ENCODE measurements at regions not wholly inside any gene's neighbourhood (a gene's known extent, or its start where the extent isn't known, plus 50 kb on each side); places are given as distances from the start of the nearest gene placed in this dataset.

DNA sequence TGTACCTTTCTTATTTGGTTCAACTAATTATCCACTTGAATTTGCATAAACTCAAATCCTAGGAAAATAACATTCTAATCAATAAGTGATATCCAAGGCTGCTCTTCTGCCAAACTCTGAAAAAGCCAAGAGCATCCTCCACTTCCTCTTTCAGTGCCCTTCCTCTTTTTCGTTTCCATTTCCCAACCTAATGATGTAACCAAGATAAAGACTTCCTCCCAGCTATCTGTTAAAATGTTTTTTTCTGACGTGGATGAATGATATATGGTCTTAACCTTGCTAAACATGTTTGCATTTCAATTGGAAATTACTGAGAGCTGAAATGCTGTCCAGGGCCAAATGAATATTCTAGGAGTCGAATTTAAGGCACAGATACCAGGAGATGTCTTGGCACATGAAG lies 459.5 kb upstream of the PDE3A start:
- DNase-seq (ENCODE audit: low read depth) = no peak
- H3K4me3 ChIP-seq (ENCODE audit: low read depth, low read length) = no peak overlapping the region
- TF ChIP-seq, protein P1, sequence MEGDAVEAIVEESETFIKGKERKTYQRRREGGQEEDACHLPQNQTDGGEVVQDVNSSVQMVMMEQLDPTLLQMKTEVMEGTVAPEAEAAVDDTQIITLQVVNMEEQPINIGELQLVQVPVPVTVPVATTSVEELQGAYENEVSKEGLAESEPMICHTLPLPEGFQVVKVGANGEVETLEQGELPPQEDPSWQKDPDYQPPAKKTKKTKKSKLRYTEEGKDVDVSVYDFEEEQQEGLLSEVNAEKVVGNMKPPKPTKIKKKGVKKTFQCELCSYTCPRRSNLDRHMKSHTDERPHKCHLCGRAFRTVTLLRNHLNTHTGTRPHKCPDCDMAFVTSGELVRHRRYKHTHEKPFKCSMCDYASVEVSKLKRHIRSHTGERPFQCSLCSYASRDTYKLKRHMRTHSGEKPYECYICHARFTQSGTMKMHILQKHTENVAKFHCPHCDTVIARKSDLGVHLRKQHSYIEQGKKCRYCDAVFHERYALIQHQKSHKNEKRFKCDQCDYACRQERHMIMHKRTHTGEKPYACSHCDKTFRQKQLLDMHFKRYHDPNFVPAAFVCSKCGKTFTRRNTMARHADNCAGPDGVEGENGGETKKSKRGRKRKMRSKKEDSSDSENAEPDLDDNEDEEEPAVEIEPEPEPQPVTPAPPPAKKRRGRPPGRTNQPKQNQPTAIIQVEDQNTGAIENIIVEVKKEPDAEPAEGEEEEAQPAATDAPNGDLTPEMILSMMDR (IDR thresholded peaks at IDR 0.05; ENCODE audit: insufficient read depth, low read depth, low read length) = no peak

DNA sequence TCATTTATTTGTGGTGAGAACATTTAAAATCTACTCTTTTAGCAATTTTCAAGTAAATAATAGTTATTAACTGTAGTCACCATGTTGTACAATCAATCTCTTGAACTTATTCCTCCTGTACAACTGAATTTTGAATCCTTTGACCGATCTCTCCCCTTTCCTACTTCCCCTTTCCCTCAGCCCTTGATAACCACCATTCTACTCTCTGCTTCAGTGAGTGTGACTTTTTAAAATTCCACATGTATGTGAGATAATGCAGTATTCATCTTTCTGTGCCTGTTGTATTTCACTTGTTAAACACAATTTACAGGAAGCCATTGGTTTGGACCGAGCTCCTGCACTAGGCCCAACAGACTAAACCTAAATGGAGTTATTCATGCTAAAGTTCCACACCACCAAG lies 458.9 kb upstream of the PDE3A start:
- TF ChIP-seq, protein P1 (IDR thresholded peaks at IDR 0.05; ENCODE audit: insufficient read depth, low read depth, low read length) = no peak

DNA sequence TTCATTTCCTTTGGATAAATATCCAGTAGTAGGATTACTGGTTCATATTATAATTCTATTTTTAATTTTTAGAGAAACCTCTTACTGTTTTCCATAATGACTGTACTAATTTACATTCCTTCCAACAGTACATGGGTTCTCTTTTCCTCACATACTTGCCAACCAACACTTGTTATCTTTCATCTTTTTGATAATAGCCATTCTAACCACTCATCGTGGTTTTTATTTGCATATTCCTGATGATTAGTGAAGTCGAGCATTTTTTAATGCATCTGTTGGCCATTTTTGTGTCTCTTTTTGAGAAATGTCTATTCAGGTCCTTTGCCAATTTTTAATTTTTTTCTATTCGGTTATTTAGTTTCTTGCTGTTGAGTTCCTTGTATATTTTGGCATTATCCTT lies 457.7 kb upstream of the PDE3A start:
- TF ChIP-seq, protein P1 (IDR thresholded peaks at IDR 0.05; ENCODE audit: insufficient read depth, low read depth, low read length) = no peak
- no peak overlapping the region for H3K4me3 ChIP-seq (ENCODE audit: low read depth, low read length)
- no peak for DNase-seq (ENCODE audit: low read depth)

More for the DNA sequence above, 458.9 kb upstream of the PDE3A start:
- DNase-seq (ENCODE audit: low read depth) = no peak
- H3K4me3 ChIP-seq (ENCODE audit: low read depth, low read length) = no peak overlapping the region

DNA sequence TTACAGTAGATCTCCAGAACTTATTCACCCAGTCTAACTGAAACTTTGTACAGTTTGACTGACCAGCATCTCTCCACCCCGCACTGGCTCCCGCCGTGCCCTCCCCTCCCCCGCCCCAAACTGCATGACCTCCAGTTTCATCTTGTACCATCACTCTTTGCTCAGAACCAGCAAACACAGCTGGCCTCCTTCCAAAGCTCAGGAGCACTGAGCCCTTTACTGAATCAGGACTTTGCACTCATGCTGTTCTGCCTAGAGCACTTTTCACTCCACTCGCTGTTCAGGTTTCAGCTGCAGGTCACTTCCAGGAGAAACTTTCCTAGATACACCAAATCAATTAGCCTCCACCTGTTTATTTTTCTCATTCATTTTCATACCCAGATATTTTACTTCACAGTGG lies 455.3 kb upstream of the PDE3A start:
- TF ChIP-seq, protein P1 (IDR thresholded peaks at IDR 0.05; ENCODE audit: insufficient read depth, low read depth, low read length) = no peak
- H3K4me3 ChIP-seq (ENCODE audit: low read depth, low read length) = no peak overlapping the region

DNA sequence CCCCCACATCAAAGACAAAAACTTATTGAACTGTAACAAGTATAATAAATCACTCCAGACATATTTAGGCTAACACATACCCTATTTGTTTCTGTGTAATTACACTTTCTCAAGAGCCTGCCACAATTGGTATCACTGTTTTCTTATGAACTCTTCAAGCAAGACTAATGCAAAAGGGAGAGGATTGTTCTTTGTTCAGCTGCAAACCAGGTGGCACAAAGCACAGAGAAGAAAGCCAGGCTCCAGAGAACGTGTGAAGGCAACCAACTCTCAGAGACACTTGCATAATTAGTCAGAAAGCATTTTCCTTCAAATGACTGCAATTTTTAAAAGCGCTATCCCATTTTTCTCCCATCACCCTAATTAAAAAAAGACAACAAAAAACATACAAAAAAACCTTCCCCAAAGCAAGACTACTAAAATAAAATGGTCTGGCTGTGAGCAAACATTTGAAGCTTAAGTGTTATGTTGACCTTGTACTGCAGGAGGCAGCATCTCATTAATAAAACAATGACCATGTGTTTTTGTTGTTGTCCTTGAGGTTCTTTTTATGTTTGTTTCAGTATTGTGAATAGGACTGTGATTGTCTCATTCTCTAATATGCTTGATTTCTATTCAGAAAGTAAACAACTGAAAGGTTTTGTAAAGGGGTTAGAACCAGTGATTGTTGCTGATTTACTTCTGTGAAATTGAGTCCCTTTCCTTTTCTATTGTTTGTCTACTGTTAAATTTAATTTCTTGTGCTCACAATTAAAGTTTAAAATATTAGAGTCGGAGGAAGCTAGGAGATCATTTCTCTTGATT lies 452.7 kb upstream of the PDE3A start:
- TF ChIP-seq, protein P1 (IDR thresholded peaks at IDR 0.05; ENCODE audit: insufficient read depth, low read depth, low read length) = peak; percentile 58
- H3K4me3 ChIP-seq (ENCODE audit: low read depth, low read length) = no peak overlapping the region
- peak; percentile 63 for DNase-seq (ENCODE audit: low read depth)

More for the DNA sequence above, 455.3 kb upstream of the PDE3A start:
- DNase-seq (ENCODE audit: low read depth) = no peak

DNA sequence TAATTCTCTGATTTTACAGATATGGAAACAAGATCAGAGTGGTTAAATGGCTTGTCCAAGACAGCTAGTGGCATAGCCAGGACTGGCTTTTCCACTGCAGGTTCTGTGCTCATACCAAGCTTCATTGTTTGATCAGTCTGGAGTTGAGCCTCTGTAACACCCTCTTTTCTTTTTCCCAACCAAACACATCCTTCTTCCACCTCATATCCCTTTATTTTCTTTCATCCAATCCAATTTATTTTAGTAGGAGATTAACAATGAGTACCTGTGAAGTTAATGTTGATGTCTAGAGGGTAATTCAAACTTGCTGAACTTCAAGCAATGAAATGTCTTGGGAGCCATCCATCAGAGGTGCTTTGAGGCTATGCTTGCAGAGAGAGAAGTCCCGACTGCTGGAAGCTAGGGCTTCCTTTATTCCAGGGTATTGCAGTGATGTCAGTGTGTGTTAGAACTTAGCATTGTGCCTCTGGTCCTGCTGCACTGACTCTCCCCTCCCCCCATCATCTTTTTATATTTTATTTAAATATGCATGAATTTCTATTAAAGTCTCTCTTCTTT lies 452.1 kb upstream of the PDE3A start:
- TF ChIP-seq, protein P1 (IDR thresholded peaks at IDR 0.05; ENCODE audit: insufficient read depth, low read depth, low read length) = no peak

More for the DNA sequence above, 452.1 kb upstream of the PDE3A start:
- no peak overlapping the region for H3K4me3 ChIP-seq (ENCODE audit: low read depth, low read length)
- DNase-seq (ENCODE audit: low read depth) = no peak

All from fibroblast of villous mesenchyme (primary cell).